Ascending aorta (tissue), 2 donors: ENCODE measurements at regions not wholly inside any gene's neighbourhood (a gene's known extent, or its start where the extent isn't known, plus 50 kb on each side); places are given as distances from the start of the nearest gene placed in this dataset.
A peak's percentile ranks its signal among the peaks of the same experiment; 100 is the strongest.

Experiments used
- DNase-seq, 2 donors: peaks; one replicate each; pipeline ENCODE4 v3.0.0-alpha.2; 2019; ENCODE audit warnings: low spot score in 2 of 2
- H3K27ac ChIP-seq, 2 donors: fragments of 200-600 bp; sonication (generic); one replicate each; pipeline ENCODE4 v1.5.1; 2016 to 2017; ENCODE audit warnings: mild to moderate bottlenecking in 1 of 2
- H3K27me3 ChIP-seq: fragments of 200-600 bp; sonication (generic); one replicate; pipeline ENCODE4 v1.5.1; 2017
- H3K36me3 ChIP-seq, 2 donors: fragments of 200-600 bp; sonication (generic); one replicate each; pipeline ENCODE4 v1.5.1; 2016
- H3K4me1 ChIP-seq, 2 donors: fragments of 200-600 bp; sonication (generic); one replicate each; pipeline ENCODE4 v1.5.1; 2016 to 2017; ENCODE audit warnings: mild to moderate bottlenecking in 1 of 2
- H3K4me3 ChIP-seq, 2 donors: fragments of 200-600 bp; sonication (generic); one replicate each; pipeline ENCODE4 v1.5.1; 2016 to 2017; ENCODE audit warnings: mild to moderate bottlenecking in 1 of 2
- H3K9me3 ChIP-seq, 2 donors: fragments of 200-600 bp; sonication (generic); one replicate each; pipeline ENCODE4 v1.5.1; 2016
- CTCF ChIP-seq, 3 experiments: fragments of 200-600 bp in 2 of 3; fragments of 450-650 bp in 1 of 3; sonication (generic) in 2 of 3; IDR thresholded peaks; one replicate each; pipeline ENCODE4 v1.5.1; 2016 to 2019; ENCODE audit warnings: antibody characterized with exemption in 3 of 3, mild to moderate bottlenecking in 1 of 3, moderate library complexity in 1 of 3
- intact Hi-C: fragments of 100-400 bp; cut with DNase I; formaldehyde crosslinking; loops from one replicate; pipeline ENCODE4 v1.15.1; 2023

GRCh38 chr6:50589751-50590470, 123.4 kb upstream of the TFAP2D start:
- no peak for TF ChIP-seq CTCF (IDR thresholded peaks at IDR 0.05)
- H3K27ac ChIP-seq: no peak overlapping the region
- H3K36me3 ChIP-seq: no peaks in the 10 kb centered on the region
- H3K4me3 ChIP-seq: no peak overlapping the region
- no peaks in the 10 kb centered on the region for H3K4me1 ChIP-seq
- intact Hi-C loops: no loop called here
- no peaks in the 10 kb centered on the region for H3K27me3 ChIP-seq
- H3K9me3 ChIP-seq: no peaks in the 10 kb centered on the region
- no peak for DNase-seq

- Histone ChIP-seq H3K27me3 (no peaks in the 10 kb centered on the region), H3K4me3 (no peak overlapping the region), H3K27ac (no peak overlapping the region), H3K4me1 (no peaks in the 10 kb centered on the region), H3K36me3 (no peaks in the 10 kb centered on the region), H3K9me3 (no peaks in the 10 kb centered on the region)
- no peak for DNase-seq
- TF ChIP-seq CTCF (IDR thresholded peaks at IDR 0.05): no peak
- intact Hi-C loops: no loop called here
Measured at GRCh38 chr6:50591135-50591534, 122.2 kb upstream of the TFAP2D start.

GRCh38 chr6:50600280-50600679, 113.0 kb upstream of the TFAP2D start:
- Histone ChIP-seq H3K27me3 (no peaks in the 10 kb centered on the region), H3K4me3 (no peak overlapping the region), H3K4me1 (no peaks in the 10 kb centered on the region), H3K9me3 (no peaks in the 10 kb centered on the region), H3K27ac (no peak overlapping the region), H3K36me3 (no peaks in the 10 kb centered on the region)
- no peak for TF ChIP-seq CTCF (IDR thresholded peaks at IDR 0.05)
- DNase-seq: no peak
- intact Hi-C loops: loop anchor here (5.0 kb wide), 1 partner anchor 473 kb away; no protein-coding TSS in a partner anchor

- Histone ChIP-seq H3K27me3 (no peaks in the 10 kb centered on the region), H3K4me1 (no peaks in the 10 kb centered on the region), H3K36me3 (no peaks in the 10 kb centered on the region), H3K4me3 (no peak overlapping the region), H3K27ac (no peak overlapping the region), H3K9me3 (no peaks in the 10 kb centered on the region)
- peak in 2 of 3 experiments; percentile 54 to 57 for TF ChIP-seq CTCF (IDR thresholded peaks at IDR 0.05)
- intact Hi-C loops: loop anchor here (5.0 kb wide), 1 partner anchor 475 kb away; no protein-coding TSS in a partner anchor
- DNase-seq: no peak
Measured at GRCh38 chr6:50602292-50602691, 111.0 kb upstream of the TFAP2D start.

- H3K27ac ChIP-seq: no peak overlapping the region
- no peak overlapping the region for H3K4me3 ChIP-seq
- TF ChIP-seq CTCF (IDR thresholded peaks at IDR 0.05): no peak
- intact Hi-C loops: no loop called here
- DNase-seq: no peak
- H3K4me1 ChIP-seq: no peaks in the 10 kb centered on the region
- H3K9me3 ChIP-seq: no peaks in the 10 kb centered on the region
- no peaks in the 10 kb centered on the region for H3K36me3 ChIP-seq
- no peaks in the 10 kb centered on the region for H3K27me3 ChIP-seq
Measured at GRCh38 chr6:50608421-50608820, 104.9 kb upstream of the TFAP2D start.
